Gastroesophageal sphincter (tissue), 4 donors: ENCODE measurements at regions not wholly inside any gene's neighbourhood (a gene's known extent, or its start where the extent isn't known, plus 50 kb on each side); places are given as distances from the start of the nearest gene placed in this dataset.

ENCODE experiments used
- ATAC-seq: fragments of 150-250 bp; one replicate; pipeline ENCODE4 v1.9.1; 2016; ENCODE audit warnings: mild to moderate bottlenecking, moderate library complexity
- H3K27ac ChIP-seq, 4 donors: fragments of 200-600 bp; sonication (generic) in 3 of 4; 1 replicate in 3 of 4; 2 replicates in 1 of 4; pipeline ENCODE4 v1.5.1; 2016 to 2019
- H3K27me3 ChIP-seq: fragments of 200-600 bp; sonication (generic); one replicate; pipeline ENCODE4 v1.5.1; 2019
- H3K36me3 ChIP-seq, 2 donors: fragments of 200-600 bp; sonication (generic); one replicate each; pipeline ENCODE4 v1.5.1; 2019; ENCODE audit warnings: control low read depth in 1 of 2
- H3K4me1 ChIP-seq, 3 donors: fragments of 200-600 bp; sonication (generic); 1 replicate in 2 of 3; 2 replicates in 1 of 3; pipeline ENCODE4 v1.5.1; 2016 to 2019; ENCODE audit warnings: control low read depth in 2 of 3
- H3K4me3 ChIP-seq, 2 donors: fragments of 200-600 bp; sonication (generic); one replicate each; pipeline ENCODE4 v1.5.1; 2019; ENCODE audit warnings: mild to moderate bottlenecking in 1 of 2, moderate library complexity in 1 of 2
- H3K9me3 ChIP-seq, 3 donors: fragments of 200-600 bp; sonication (generic); one replicate each; pipeline ENCODE4 v1.5.1; 2017 to 2019; ENCODE audit warnings: control low read depth in 2 of 3
- CTCF ChIP-seq, 4 experiments: fragments of 200-600 bp in 2 of 4; fragments of 450-650 bp in 2 of 4; sonication (generic) in 1 of 4; IDR thresholded peaks; one replicate each; pipeline ENCODE4 v1.5.1; 2017 to 2019; ENCODE audit warnings: antibody characterized with exemption in 4 of 4, mild to moderate bottlenecking in 2 of 4, moderate library complexity in 2 of 4
- EP300 ChIP-seq: sonication (generic); formaldehyde crosslinking; IDR thresholded peaks from one replicate; pipeline ENCODE4 v1.6.1; 2017; ENCODE audit warnings: antibody characterized with exemption, mild to moderate bottlenecking
- POLR2A ChIP-seq, 2 donors: fragments of 450-650 bp; IDR thresholded peaks; one replicate each; pipeline ENCODE4 v1.6.1; 2017; ENCODE audit warnings: antibody characterized with exemption in 2 of 2, mild to moderate bottlenecking in 2 of 2, moderate library complexity in 1 of 2
- POLR2AphosphoS5 ChIP-seq: sonication (generic); formaldehyde crosslinking; IDR thresholded peaks from one replicate; pipeline ENCODE4 v1.6.1; 2017; ENCODE audit warnings: antibody characterized with exemption
- WGBS, 2 donors: methylation state at CpG; one replicate each; pipeline ENCODE4 v1.1.5; 2018; ENCODE audit warnings: low coverage in 1 of 2; 5-methylcytosine and 5-hydroxymethylcytosine counted together

- TF ChIP-seq POLR2AphosphoS5 (no peak), EP300 (no peak), CTCF (IDR thresholded peaks at IDR 0.05) (no peak), POLR2A (IDR thresholded peaks at IDR 0.05) (no peak)
- no peak overlapping the region for H3K27ac ChIP-seq
- H3K4me3 ChIP-seq, result no peak overlapping the region
- H3K4me1 ChIP-seq, result no peaks in the 10 kb centered on the region
- no peaks in the 10 kb centered on the region for H3K27me3 ChIP-seq
- WGBS, 2 donors, result 73 to 95% methylated on average over 3 of the region's 3 CpGs
- no peaks in the 10 kb centered on the region for H3K9me3 ChIP-seq
- H3K36me3 ChIP-seq, result no peaks in the 10 kb centered on the region
- no peak for ATAC-seq
Observed at GRCh38 chr15:37679627-37680026, 254.8 kb upstream of the TMCO5A start.

- TF ChIP-seq POLR2A (IDR thresholded peaks at IDR 0.05), result no peak
- no peak for TF ChIP-seq CTCF (IDR thresholded peaks at IDR 0.05)
- TF ChIP-seq EP300, result no peak
- TF ChIP-seq POLR2AphosphoS5, result no peak
- WGBS, 2 donors, result 78 to 81% methylated on average over 4 of the region's 4 CpGs
- Histone ChIP-seq H3K36me3 (no peaks in the 10 kb centered on the region), H3K27me3 (no peaks in the 10 kb centered on the region), H3K9me3 (no peaks in the 10 kb centered on the region), H3K4me3 (no peak overlapping the region), H3K27ac (no peak overlapping the region), H3K4me1 (no peaks in the 10 kb centered on the region)
- ATAC-seq, result no peak
Observed at GRCh38 chr15:37682304-37682703, 252.1 kb upstream of the TMCO5A start.

GRCh38 chr15:37691911-37692310, 242.5 kb upstream of the TMCO5A start:
- Histone ChIP-seq H3K36me3 (no peaks in the 10 kb centered on the region), H3K4me3 (no peak overlapping the region), H3K9me3 (peaks cover 0 to 9% (median 0%) of the 10 kb centered on the region in 3 donors), H3K27ac (no peak overlapping the region), H3K27me3 (no peaks in the 10 kb centered on the region), H3K4me1 (no peaks in the 10 kb centered on the region)
- WGBS, 2 donors, result 65 to 94% methylated on average over 3 of the region's 4 CpGs
- TF ChIP-seq EP300 (no peak), CTCF (IDR thresholded peaks at IDR 0.05) (no peak), POLR2A (IDR thresholded peaks at IDR 0.05) (no peak), POLR2AphosphoS5 (no peak)
- no peak for ATAC-seq

- no peak for ATAC-seq
- TF ChIP-seq CTCF (IDR thresholded peaks at IDR 0.05) (no peak), POLR2A (IDR thresholded peaks at IDR 0.05) (no peak), POLR2AphosphoS5 (no peak), EP300 (no peak)
- Histone ChIP-seq H3K4me1 (no peaks in the 10 kb centered on the region), H3K9me3 (peaks cover 0 to 9% (median 0%) of the 10 kb centered on the region in 3 donors), H3K4me3 (no peak overlapping the region), H3K27ac (no peak overlapping the region), H3K27me3 (no peaks in the 10 kb centered on the region), H3K36me3 (no peaks in the 10 kb centered on the region)
- WGBS, 2 donors, result 60 to 95% methylated on average over 1 to 3 of the region's 3 CpGs
Observed at GRCh38 chr15:37693926-37694325, 240.5 kb upstream of the TMCO5A start.

- Histone ChIP-seq H3K9me3 (no peaks in the 10 kb centered on the region), H3K27ac (no peak overlapping the region), H3K4me3 (no peak overlapping the region), H3K36me3 (no peaks in the 10 kb centered on the region), H3K27me3 (no peaks in the 10 kb centered on the region), H3K4me1 (no peaks in the 10 kb centered on the region)
- no peak for ATAC-seq
- no peak for TF ChIP-seq POLR2A (IDR thresholded peaks at IDR 0.05)
- TF ChIP-seq POLR2AphosphoS5, result no peak
- TF ChIP-seq CTCF (IDR thresholded peaks at IDR 0.05), result no peak
- no peak for TF ChIP-seq EP300
Observed at GRCh38 chr15:37695719-37696118, 238.7 kb upstream of the TMCO5A start.
